ENCODE measurements at regions not wholly inside any gene's neighbourhood (a gene's known extent, or its start where the extent isn't known, plus 50 kb on each side); places are given as distances from the start of the nearest gene placed in this dataset.

DNA sequence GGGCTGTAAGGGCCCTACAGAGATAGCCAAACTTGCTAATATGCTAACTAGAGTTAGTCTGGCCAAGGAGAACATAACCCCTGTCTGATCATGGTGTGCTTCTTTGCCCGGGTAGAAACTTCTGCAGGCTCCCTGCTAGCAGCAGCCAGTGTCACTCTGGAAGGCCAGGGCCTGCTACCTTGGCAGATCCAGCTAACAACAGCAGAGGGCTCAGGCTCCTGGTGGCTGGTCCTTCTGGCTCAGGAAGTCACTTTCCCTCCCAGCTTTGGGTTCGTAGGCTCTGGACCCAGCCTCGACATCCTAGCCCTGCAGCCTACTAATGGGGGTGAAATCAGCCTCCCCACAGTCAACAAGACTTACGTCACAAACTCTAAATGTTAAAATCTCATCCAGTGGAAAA, 373.7 kb upstream of the RGMA start:
- in situ Hi-C loops (cut with MboI; ENCODE audit: low sequenced_read_pairs) = no loop called here
- Histone ChIP-seq H3K27ac (ENCODE audit: insufficient read depth, low read length) (no peak overlapping the region), H3K4me2 (ENCODE audit: low read depth, low read length) (no peak overlapping the region), H2AK9ac (replicated peaks; ENCODE audit: low read depth, low read length, poor library complexity) (no peak overlapping the region), H3K79me1 (ENCODE audit: low read depth in 1 of 2, low read length in 2 of 2) (no peaks in the 10 kb centered on the region), H2BK5ac (ENCODE audit: low read depth, low read length, poor library complexity, severe bottlenecking) (no peak overlapping the region), H3K18ac (ENCODE audit: low read depth, low read length) (no peak overlapping the region), H4K91ac (ENCODE audit: insufficient read depth, low read depth, low read length) (no peak overlapping the region), H2AFZ (replicated peaks; ENCODE audit: low read length, poor library complexity) (no peak overlapping the region), H2BK15ac (ENCODE audit: low read depth, low read length) (no peak overlapping the region), H3K23ac (ENCODE audit: low read depth, low read length) (no peak overlapping the region), H3K4ac (ENCODE audit: low read depth, low read length) (no peak overlapping the region), H3K56ac (ENCODE audit: extremely low read depth, insufficient read depth, low read length) (no peak overlapping the region), H3K9ac (ENCODE audit: low read depth, low read length) (no peak overlapping the region), H4K5ac (ENCODE audit: low read depth, low read length) (no peak overlapping the region), H3K27me3 (ENCODE audit: control insufficient read depth, insufficient read depth, low read length) (no peaks in the 10 kb centered on the region), H2AK5ac (ENCODE audit: low read depth, low read length) (no peak overlapping the region), H4K8ac (ENCODE audit: low read depth in 2 of 2, low read length in 2 of 2) (no peak overlapping the region), H3K14ac (replicated peaks; ENCODE audit: low read depth, low read length) (no peak overlapping the region), H3K4me3 (ENCODE audit: insufficient read depth, low read depth, low read length) (no peak overlapping the region), H3K9me1 (ENCODE audit: insufficient read depth, low read length) (no peaks in the 10 kb centered on the region), H2BK20ac (ENCODE audit: low read depth, low read length) (no peak overlapping the region), H2BK120ac (ENCODE audit: low read depth, low read length) (no peak overlapping the region), H3K9me3 (ENCODE audit: control insufficient read depth, insufficient read depth, low read length) (peaks cover 25% of the 10 kb centered on the region), H3K36me3 (ENCODE audit: control insufficient read depth, insufficient read depth, low read length) (no peaks in the 10 kb centered on the region), H3K4me1 (ENCODE audit: control insufficient read depth, insufficient read depth, low read length) (no peaks in the 10 kb centered on the region), H4K20me1 (ENCODE audit: insufficient read depth, low read length) (no peaks in the 10 kb centered on the region)
- no peak for ATAC-seq (ENCODE audit: low read depth)
- CTCF ChIA-PET = no interaction called here
- BruUV-seq (replicated peaks) = no TSS peak
- TF ChIP-seq MXI1 (IDR thresholded peaks at IDR 0.05; ENCODE audit: borderline replicate concordance, low read depth, low read length) (no peak), BHLHE40 (IDR thresholded peaks at IDR 0.05; ENCODE audit: low read depth, low read length) (no peak), RCOR1 (IDR thresholded peaks at IDR 0.05; ENCODE audit: insufficient replicate concordance, low read length) (no peak), CHD1 (IDR thresholded peaks at IDR 0.05; ENCODE audit: low read depth, low read length) (no peak), FOS (IDR thresholded peaks at IDR 0.05; ENCODE audit: low read depth, low read length) (no peak), MAZ (IDR thresholded peaks at IDR 0.05; ENCODE audit: borderline replicate concordance, low read depth, low read length) (no peak), RAD21 (IDR thresholded peaks at IDR 0.05; ENCODE audit: low read length) (no peak), RFX5 (IDR thresholded peaks at IDR 0.05; ENCODE audit: low read depth, low read length) (no peak), CEBPB (IDR thresholded peaks at IDR 0.05; ENCODE audit: low read depth, low read length) (no peak), SMC3 (IDR thresholded peaks at IDR 0.05; ENCODE audit: low read depth, low read length) (no peak), MAFK (IDR thresholded peaks at IDR 0.05; ENCODE audit: low read depth, low read length) (no peak), POLR2A (IDR thresholded peaks at IDR 0.05; ENCODE audit: low read depth, low read length) (no peak), NFE2L2 (IDR thresholded peaks at IDR 0.05; ENCODE audit: low read depth, low read length) (no peak)
- TF ChIP-seq, protein P1, sequence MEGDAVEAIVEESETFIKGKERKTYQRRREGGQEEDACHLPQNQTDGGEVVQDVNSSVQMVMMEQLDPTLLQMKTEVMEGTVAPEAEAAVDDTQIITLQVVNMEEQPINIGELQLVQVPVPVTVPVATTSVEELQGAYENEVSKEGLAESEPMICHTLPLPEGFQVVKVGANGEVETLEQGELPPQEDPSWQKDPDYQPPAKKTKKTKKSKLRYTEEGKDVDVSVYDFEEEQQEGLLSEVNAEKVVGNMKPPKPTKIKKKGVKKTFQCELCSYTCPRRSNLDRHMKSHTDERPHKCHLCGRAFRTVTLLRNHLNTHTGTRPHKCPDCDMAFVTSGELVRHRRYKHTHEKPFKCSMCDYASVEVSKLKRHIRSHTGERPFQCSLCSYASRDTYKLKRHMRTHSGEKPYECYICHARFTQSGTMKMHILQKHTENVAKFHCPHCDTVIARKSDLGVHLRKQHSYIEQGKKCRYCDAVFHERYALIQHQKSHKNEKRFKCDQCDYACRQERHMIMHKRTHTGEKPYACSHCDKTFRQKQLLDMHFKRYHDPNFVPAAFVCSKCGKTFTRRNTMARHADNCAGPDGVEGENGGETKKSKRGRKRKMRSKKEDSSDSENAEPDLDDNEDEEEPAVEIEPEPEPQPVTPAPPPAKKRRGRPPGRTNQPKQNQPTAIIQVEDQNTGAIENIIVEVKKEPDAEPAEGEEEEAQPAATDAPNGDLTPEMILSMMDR (conservative IDR thresholded peaks at IDR 0.05; ENCODE audit: low read depth, low read length) = no peak
- TF ChIP-seq, protein P2, sequence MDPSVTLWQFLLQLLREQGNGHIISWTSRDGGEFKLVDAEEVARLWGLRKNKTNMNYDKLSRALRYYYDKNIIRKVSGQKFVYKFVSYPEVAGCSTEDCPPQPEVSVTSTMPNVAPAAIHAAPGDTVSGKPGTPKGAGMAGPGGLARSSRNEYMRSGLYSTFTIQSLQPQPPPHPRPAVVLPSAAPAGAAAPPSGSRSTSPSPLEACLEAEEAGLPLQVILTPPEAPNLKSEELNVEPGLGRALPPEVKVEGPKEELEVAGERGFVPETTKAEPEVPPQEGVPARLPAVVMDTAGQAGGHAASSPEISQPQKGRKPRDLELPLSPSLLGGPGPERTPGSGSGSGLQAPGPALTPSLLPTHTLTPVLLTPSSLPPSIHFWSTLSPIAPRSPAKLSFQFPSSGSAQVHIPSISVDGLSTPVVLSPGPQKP (IDR thresholded peaks at IDR 0.05; ENCODE audit: borderline replicate concordance, low read depth, low read length) = no peak
- TF ChIP-seq, protein P3, sequence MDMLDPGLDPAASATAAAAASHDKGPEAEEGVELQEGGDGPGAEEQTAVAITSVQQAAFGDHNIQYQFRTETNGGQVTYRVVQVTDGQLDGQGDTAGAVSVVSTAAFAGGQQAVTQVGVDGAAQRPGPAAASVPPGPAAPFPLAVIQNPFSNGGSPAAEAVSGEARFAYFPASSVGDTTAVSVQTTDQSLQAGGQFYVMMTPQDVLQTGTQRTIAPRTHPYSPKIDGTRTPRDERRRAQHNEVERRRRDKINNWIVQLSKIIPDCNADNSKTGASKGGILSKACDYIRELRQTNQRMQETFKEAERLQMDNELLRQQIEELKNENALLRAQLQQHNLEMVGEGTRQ (IDR thresholded peaks at IDR 0.05; ENCODE audit: low read depth, low read length) = no peak
- 0% methylated on average over 1 of the region's 4 CpGs; no CpG with 5 or more reads in 1 of the 2 experiments for WGBS, 2 experiments (ENCODE audit: extremely low coverage in 2 of 2, insufficient read length in 1 of 2)
- DNase-seq = no peak
- intact Hi-C loops (cut with micrococcal nuclease) = no loop called here
- dilution Hi-C loops (cut with HindIII; ENCODE audit: low sequenced_read_pairs, unreplicated experiment) = no loop called here
- POLR2A ChIA-PET (ENCODE audit: unreplicated experiment) = no interaction called here
